ENCODE measurements at regions not wholly inside any gene's neighbourhood (a gene's known extent, or its start where the extent isn't known, plus 50 kb on each side); places are given as distances from the start of the nearest gene placed in this dataset.

DNA sequence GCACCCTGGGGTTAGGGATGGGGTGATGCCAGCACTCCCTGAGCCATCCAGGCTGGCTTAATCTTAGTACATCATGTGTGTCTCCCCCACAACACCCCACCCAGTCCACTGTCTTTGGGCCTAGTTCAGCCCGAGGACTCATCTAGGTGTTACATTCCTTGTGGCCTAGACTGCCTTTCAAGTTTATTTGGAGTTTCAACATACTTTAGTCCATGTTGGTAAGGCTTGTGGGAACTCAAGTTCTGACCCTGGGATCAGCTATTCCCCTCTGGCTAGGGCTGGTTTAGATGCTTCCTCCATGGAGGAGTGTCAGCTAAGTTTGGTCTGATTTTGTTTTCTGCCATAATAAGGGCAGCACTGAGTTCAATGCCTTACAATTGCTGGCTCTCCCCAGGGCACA, 302.4 kb downstream of the SMARCA2 start:
- no peaks in the 10 kb centered on the region for H3K4me1 ChIP-seq (ENCODE audit: insufficient read depth, low read length)
- no peaks in the 10 kb centered on the region for H3K27me3 ChIP-seq (ENCODE audit: control insufficient read depth in 1 of 2, insufficient read depth in 2 of 2, low read length in 2 of 2)
- H3K27me3 Mint-ChIP-seq: peaks cover 11% of the 10 kb centered on the region
- H3K36me3 Mint-ChIP-seq (ENCODE audit: low read depth): no peaks in the 10 kb centered on the region
- ATAC-seq (ENCODE audit: poor library complexity): no peak
- no peak overlapping the region for H3K4me3 ChIP-seq (ENCODE audit: low read length)
- H3K4me1 Mint-ChIP-seq (ENCODE audit: low read depth): no peaks in the 10 kb centered on the region
- no peak overlapping the region for H3K27ac ChIP-seq (ENCODE audit: low read depth in 1 of 2, low read length in 2 of 2)
- TF ChIP-seq, protein P1, sequence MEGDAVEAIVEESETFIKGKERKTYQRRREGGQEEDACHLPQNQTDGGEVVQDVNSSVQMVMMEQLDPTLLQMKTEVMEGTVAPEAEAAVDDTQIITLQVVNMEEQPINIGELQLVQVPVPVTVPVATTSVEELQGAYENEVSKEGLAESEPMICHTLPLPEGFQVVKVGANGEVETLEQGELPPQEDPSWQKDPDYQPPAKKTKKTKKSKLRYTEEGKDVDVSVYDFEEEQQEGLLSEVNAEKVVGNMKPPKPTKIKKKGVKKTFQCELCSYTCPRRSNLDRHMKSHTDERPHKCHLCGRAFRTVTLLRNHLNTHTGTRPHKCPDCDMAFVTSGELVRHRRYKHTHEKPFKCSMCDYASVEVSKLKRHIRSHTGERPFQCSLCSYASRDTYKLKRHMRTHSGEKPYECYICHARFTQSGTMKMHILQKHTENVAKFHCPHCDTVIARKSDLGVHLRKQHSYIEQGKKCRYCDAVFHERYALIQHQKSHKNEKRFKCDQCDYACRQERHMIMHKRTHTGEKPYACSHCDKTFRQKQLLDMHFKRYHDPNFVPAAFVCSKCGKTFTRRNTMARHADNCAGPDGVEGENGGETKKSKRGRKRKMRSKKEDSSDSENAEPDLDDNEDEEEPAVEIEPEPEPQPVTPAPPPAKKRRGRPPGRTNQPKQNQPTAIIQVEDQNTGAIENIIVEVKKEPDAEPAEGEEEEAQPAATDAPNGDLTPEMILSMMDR (IDR thresholded peaks at IDR 0.05): no peak
- intact Hi-C loops (cut with DNase I, micrococcal nuclease): no loop called here
- H3K4me3 Mint-ChIP-seq: no peak overlapping the region
- H3K9me3 Mint-ChIP-seq: peaks cover 14% of the 10 kb centered on the region
- DNase-seq: no peak
- peaks cover 8 to 11% of the 10 kb centered on the region in 2 experiments for H3K9me3 ChIP-seq (ENCODE audit: control insufficient read depth in 1 of 2, insufficient read depth in 1 of 2, low read length in 2 of 2)
- no peaks in the 10 kb centered on the region for H3K36me3 ChIP-seq (ENCODE audit: insufficient read depth, low read length)
- CTCF ChIA-PET: no interaction called here
- H3K27ac Mint-ChIP-seq: no peak overlapping the region
- POLR2A ChIA-PET: no interaction called here

DNA sequence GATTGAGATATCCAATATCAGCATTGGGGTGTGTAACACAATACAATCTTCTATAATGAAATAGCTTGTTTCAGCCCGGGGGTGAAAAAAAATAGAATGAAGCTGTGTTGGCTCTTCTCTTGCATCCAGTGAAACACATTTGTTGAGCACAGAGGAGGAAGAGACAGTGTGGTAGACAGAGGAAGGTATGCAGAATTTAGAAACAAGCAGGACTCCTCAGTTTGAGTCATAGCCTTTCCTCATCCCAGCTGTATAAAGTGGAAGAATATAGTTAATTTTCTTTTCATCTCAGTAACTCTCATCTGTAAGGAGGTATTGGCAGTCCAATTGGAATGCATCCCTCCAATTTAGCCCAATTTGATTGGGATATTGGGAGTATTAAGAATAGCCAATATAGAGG, 302.2 kb upstream of the VLDLR start:
- no peak for DNase-seq
- Histone ChIP-seq H3K4me1 (ENCODE audit: insufficient read depth, low read length) (no peaks in the 10 kb centered on the region), H3K27ac (ENCODE audit: low read depth in 1 of 2, low read length in 2 of 2) (no peak overlapping the region), H3K36me3 (ENCODE audit: insufficient read depth, low read length) (no peaks in the 10 kb centered on the region), H3K27me3 (ENCODE audit: control insufficient read depth in 1 of 2, insufficient read depth in 2 of 2, low read length in 2 of 2) (no peaks in the 10 kb centered on the region), H3K9me3 (ENCODE audit: control insufficient read depth in 1 of 2, insufficient read depth in 1 of 2, low read length in 2 of 2) (peaks cover 0 to 3% of the 10 kb centered on the region in 2 experiments), H3K4me3 (ENCODE audit: low read length) (no peak overlapping the region)
- POLR2A ChIA-PET: no interaction called here
- Mint-ChIP-seq H3K36me3 (ENCODE audit: low read depth) (no peaks in the 10 kb centered on the region), H3K4me3 (no peak overlapping the region), H3K27me3 (peaks cover 12% of the 10 kb centered on the region), H3K9me3 (peaks cover 11% of the 10 kb centered on the region), H3K4me1 (ENCODE audit: low read depth) (no peaks in the 10 kb centered on the region), H3K27ac (no peak overlapping the region)
- intact Hi-C loops (cut with DNase I, micrococcal nuclease): no loop called here
- CTCF ChIA-PET: no interaction called here
- TF ChIP-seq, protein P1 (IDR thresholded peaks at IDR 0.05): no peak
- ATAC-seq (ENCODE audit: poor library complexity): no peak

DNA sequence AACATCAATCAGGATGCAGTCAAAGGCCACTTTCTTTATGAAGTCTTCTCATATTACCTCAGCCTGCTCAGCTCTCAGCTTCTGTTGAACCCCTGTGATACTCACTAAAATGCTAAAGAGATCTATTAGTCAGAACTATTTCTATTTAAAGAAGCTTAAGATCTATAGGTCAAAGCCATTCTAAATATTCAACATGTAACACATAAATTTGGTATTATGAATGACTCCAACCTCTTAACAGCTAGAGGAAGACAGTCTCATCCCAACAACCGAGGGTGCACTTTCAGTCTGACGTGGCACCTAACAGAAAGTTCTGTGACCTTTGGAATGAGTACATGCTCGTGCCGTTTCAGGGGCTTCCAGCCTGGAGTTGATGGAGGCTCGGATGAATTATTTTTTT, 301.5 kb upstream of the VLDLR start:
- H3K9me3 ChIP-seq (ENCODE audit: control insufficient read depth in 1 of 2, insufficient read depth in 1 of 2, low read length in 2 of 2): peaks cover 0 to 3% of the 10 kb centered on the region in 2 experiments
- H3K27ac ChIP-seq (ENCODE audit: low read depth in 1 of 2, low read length in 2 of 2): no peak overlapping the region
- TF ChIP-seq, protein P1 (IDR thresholded peaks at IDR 0.05): no peak
- intact Hi-C loops (cut with DNase I, micrococcal nuclease): no loop called here
- H3K9me3 Mint-ChIP-seq: peaks cover 6% of the 10 kb centered on the region
- no peaks in the 10 kb centered on the region for H3K36me3 Mint-ChIP-seq (ENCODE audit: low read depth)
- H3K36me3 ChIP-seq (ENCODE audit: insufficient read depth, low read length): no peaks in the 10 kb centered on the region
- no peak overlapping the region for H3K4me3 Mint-ChIP-seq
- ATAC-seq (ENCODE audit: poor library complexity): no peak
- ChIA-PET CTCF (no interaction called here), POLR2A (no interaction called here)
- DNase-seq: no peak
- H3K4me3 ChIP-seq (ENCODE audit: low read length): no peak overlapping the region
- H3K27me3 ChIP-seq (ENCODE audit: control insufficient read depth in 1 of 2, insufficient read depth in 2 of 2, low read length in 2 of 2): no peaks in the 10 kb centered on the region
- H3K27me3 Mint-ChIP-seq: peaks cover 12% of the 10 kb centered on the region
- H3K4me1 ChIP-seq (ENCODE audit: insufficient read depth, low read length): no peaks in the 10 kb centered on the region
- H3K27ac Mint-ChIP-seq: no peak overlapping the region
- H3K4me1 Mint-ChIP-seq (ENCODE audit: low read depth): no peaks in the 10 kb centered on the region

All from CD4-positive, alpha-beta T cell (primary cell).